ENCODE measurements at regions not wholly inside any gene's neighbourhood (a gene's known extent, or its start where the extent isn't known, plus 50 kb on each side); places are given as distances from the start of the nearest gene placed in this dataset.

GRCh38 chr3:6439824-6440223, 421.1 kb upstream of the GRM7 start (continued):
- TF ChIP-seq CREB3L1 (IDR thresholded peaks at IDR 0.05; ENCODE audit: borderline replicate concordance, low read depth) (no peak), MECOM (CRISPR knock-in tag; IDR thresholded peaks at IDR 0.05) (no peak), SREBF2 (CRISPR knock-in tag; IDR thresholded peaks at IDR 0.05) (no peak), BHLHE40 (IDR thresholded peaks at IDR 0.05; ENCODE audit: low read length) (no peak), MAFG (tag; conservative IDR thresholded peaks at IDR 0.05) (peak; percentile 80), MAFK (IDR thresholded peaks at IDR 0.05; ENCODE audit: low read length) (peak; percentile 89), ZBTB2 (IDR thresholded peaks at IDR 0.05) (no peak), C11orf30 (IDR thresholded peaks at IDR 0.05; ENCODE audit: low read depth) (peak; percentile 82), FIP1L1 (IDR thresholded peaks at IDR 0.05; ENCODE audit: low read depth, low read length, poor library complexity, severe bottlenecking) (no peak), HDGF (IDR thresholded peaks at IDR 0.05) (no peak), ZNF282 (CRISPR knock-in tag; IDR thresholded peaks at IDR 0.05) (no peak)
